T-cell (primary cell): ENCODE measurements at regions not wholly inside any gene's neighbourhood (a gene's known extent, or its start where the extent isn't known, plus 50 kb on each side); places are given as distances from the start of the nearest gene placed in this dataset.

ENCODE experiments used
- ATAC-seq, 4 experiments: fragments of 200-7000 bp in 3 of 4; fragments of 150-1000 bp in 1 of 4; cut with Tn5 transposase; replicated peaks in 1 of 4; 1 replicate in 3 of 4; 2 replicates in 1 of 4; pipeline ENCODE4 v1.10.0; 2021; ENCODE audit warnings: moderate library complexity in 3 of 4, mild to moderate bottlenecking in 2 of 4, moderate number of reproducible peaks in 1 of 4
- CTCF ChIA-PET, 2 donors: fragments of 300-600 bp; sonication (Branson Sonifier 250); formaldehyde crosslinking; loops; one replicate each; lab custom pipeline; 2022; ENCODE audit warnings: antibody characterized with exemption in 2 of 2; lab: Charles Lee
- POLR2A ChIA-PET, 2 donors: fragments of 300-600 bp; sonication (Branson Sonifier 250); formaldehyde crosslinking; loops; one replicate each; lab custom pipeline; 2022; ENCODE audit warnings: antibody characterized with exemption in 2 of 2; lab: Charles Lee
- DNase-seq, 35 experiments: peaks; one replicate each; pipeline versions ENCODE4 v3.0.0 to v3.0.0-alpha.2; 2013 to 2023
- H3K27ac ChIP-seq: one replicate; pipeline ENCODE4 v1.5.1; 2013; ENCODE audit warnings: low read length
- H3K27me3 ChIP-seq, 2 experiments: replicated peaks in 1 of 2; 1 replicate in 1 of 2; 2 replicates in 1 of 2; pipeline versions ENCODE4 v1.6.1 to v1.7.0; 2013; ENCODE audit warnings: low read length in 1 of 2, mixed read lengths in 1 of 2; ENCODE audit not compliant: control insufficient read depth in 2 of 2, insufficient read depth in 2 of 2; ENCODE audit errors: extremely low read depth in 1 of 2
- H3K36me3 ChIP-seq, 2 donors: 1 replicate in 1 of 2; 2 replicates in 1 of 2; pipeline versions ENCODE4 v1.6.1 to v1.7.0; 2013; ENCODE audit warnings: low read length in 1 of 2; ENCODE audit not compliant: control insufficient read depth in 2 of 2, insufficient read depth in 1 of 2; ENCODE audit errors: extremely low read depth in 1 of 2
- H3K4me1 ChIP-seq, 2 experiments: 1 replicate in 1 of 2; 2 replicates in 1 of 2; pipeline versions ENCODE4 v1.6.1 to v1.7.0; 2013; ENCODE audit warnings: low read length in 2 of 2, mixed read lengths in 1 of 2; ENCODE audit not compliant: insufficient read depth in 2 of 2, control insufficient read depth in 1 of 2; ENCODE audit errors: extremely low read depth in 1 of 2
- H3K4me3 ChIP-seq, 2 donors: 1 replicate in 1 of 2; 2 replicates in 1 of 2; pipeline versions ENCODE4 v1.5.1 to v1.7.0; 2013; ENCODE audit warnings: mild to moderate bottlenecking in 2 of 2, low read length in 1 of 2, moderate library complexity in 1 of 2; ENCODE audit not compliant: control insufficient read depth in 1 of 2; ENCODE audit errors: extremely low read depth in 1 of 2
- H3K9me3 ChIP-seq: 2 replicates; pipeline ENCODE4 v1.7.0; 2013
- H3K27ac Mint-ChIP-seq, 2 donors: one replicate each; pipeline ENCODE4 v1.8.0; 2020 to 2021; ENCODE audit warnings: mild to moderate bottlenecking in 2 of 2, mixed read lengths in 2 of 2
- H3K27me3 Mint-ChIP-seq, 2 donors: one replicate each; pipeline ENCODE4 v1.8.0; 2021 to 2022; ENCODE audit warnings: mixed read lengths in 2 of 2
- H3K36me3 Mint-ChIP-seq: one replicate; pipeline ENCODE4 v1.8.0; 2021; ENCODE audit warnings: mixed read lengths
- H3K4me1 Mint-ChIP-seq, 3 donors: one replicate each; pipeline ENCODE4 v1.8.0; 2020 to 2022; ENCODE audit warnings: mixed read lengths in 3 of 3, mild to moderate bottlenecking in 1 of 3
- H3K4me3 Mint-ChIP-seq, 3 donors: one replicate each; pipeline ENCODE4 v1.8.0; 2020 to 2022; ENCODE audit warnings: mild to moderate bottlenecking in 3 of 3, mixed read lengths in 3 of 3, moderate library complexity in 3 of 3
- H3K9me3 Mint-ChIP-seq, 3 donors: one replicate each; pipeline ENCODE4 v1.8.0; 2020 to 2022; ENCODE audit warnings: mixed read lengths in 3 of 3
- WGBS: methylation state at CpG from one replicate; pipeline ENCODE4 v1.1.5; 2013; ENCODE audit warnings: missing lambda C conversion rate; ENCODE audit not compliant: insufficient coverage; 5-methylcytosine and 5-hydroxymethylcytosine counted together

DNA sequence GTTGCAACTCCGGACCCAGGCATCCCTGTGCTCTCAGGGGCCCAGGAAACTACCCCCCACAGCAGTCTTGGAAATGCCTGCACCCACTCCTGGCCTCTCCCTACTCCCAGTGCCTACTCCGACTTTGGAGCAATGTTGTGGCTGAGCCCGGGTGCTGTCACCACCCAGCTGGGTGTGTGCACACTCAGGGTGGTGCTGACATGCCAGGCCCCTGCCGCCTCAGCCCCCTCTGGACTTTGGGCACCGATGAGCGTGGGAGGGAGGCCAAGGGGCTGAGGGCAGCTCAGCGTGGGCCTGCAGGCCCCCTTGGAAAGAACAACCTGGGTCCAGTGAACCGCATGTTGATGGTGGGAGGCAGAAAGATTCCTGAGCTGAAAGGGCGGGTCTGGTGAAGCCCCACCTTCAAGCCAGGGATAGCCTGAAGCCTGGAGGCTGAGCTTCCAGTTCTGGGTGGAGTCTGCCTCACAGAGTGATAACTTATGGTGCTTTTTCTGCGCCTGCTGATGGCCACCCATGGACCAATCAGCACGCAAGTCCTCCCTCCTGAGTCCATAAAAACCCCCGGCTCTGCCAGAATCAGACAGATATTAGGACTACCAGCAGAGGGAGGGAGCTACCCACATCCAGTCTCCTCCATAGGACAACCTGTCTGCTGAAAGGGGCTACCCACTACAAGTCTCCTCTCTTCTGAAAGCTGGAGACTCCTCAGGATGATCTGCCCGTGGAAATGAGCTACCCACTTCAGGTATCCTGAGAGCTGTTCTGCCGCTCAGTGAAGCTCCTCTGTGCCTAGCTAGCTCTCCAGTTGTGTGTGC, 380.4 kb upstream of the SORCS1 start:
- H3K36me3 ChIP-seq: no peaks in the 10 kb centered on the region
- Mint-ChIP-seq H3K4me3 (no peak overlapping the region), H3K27me3 (no peaks in the 10 kb centered on the region), H3K9me3 (peaks cover 15% of the 10 kb centered on the region in 3 donors), H3K4me1 (no peaks in the 10 kb centered on the region), H3K36me3 (no peaks in the 10 kb centered on the region), H3K27ac (no peak overlapping the region)
- 79% methylated on average over 13 of the region's 14 CpGs for WGBS
- H3K27me3 ChIP-seq: no peaks in the 10 kb centered on the region
- DNase-seq (no peak), ATAC-seq (no peak)
- H3K4me1 ChIP-seq: no peaks in the 10 kb centered on the region
- ChIA-PET POLR2A (interaction anchor here in 1 of 2 donors (0.5 kb wide), 1 partner anchor 10 kb away, joined by 3 read pairs; no protein-coding TSS in a partner anchor), CTCF (no interaction called here)
- no peaks in the 10 kb centered on the region for H3K9me3 ChIP-seq
- H3K27ac ChIP-seq: no peak overlapping the region
- H3K4me3 ChIP-seq: no peak overlapping the region

DNA sequence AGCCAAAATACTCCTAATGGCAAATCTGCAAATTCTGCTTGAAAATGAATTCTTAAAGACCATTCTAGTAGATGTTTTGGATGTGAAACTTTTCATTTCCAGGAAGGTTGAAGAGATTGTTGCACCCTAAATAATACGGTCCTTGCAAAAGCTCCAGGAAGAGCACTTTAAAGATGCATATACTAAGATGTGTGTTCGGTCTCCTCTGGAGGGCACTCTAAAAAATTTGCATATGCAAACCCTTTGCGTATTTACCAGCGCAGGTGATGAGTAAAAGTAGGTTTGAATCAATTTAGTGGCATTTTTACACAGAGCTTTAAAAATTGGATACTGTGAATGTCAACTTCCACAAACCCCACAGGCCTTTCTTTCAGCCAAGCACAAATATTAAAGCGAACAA, 378.1 kb upstream of the SORCS1 start:
- Histone ChIP-seq H3K9me3 (no peaks in the 10 kb centered on the region), H3K4me3 (no peak overlapping the region), H3K27ac (no peak overlapping the region), H3K36me3 (no peaks in the 10 kb centered on the region), H3K27me3 (no peaks in the 10 kb centered on the region), H3K4me1 (no peaks in the 10 kb centered on the region)
- CTCF ChIA-PET: no interaction called here
- POLR2A ChIA-PET: no interaction called here
- no peaks in the 10 kb centered on the region for H3K27me3 Mint-ChIP-seq
- WGBS: no CpG with 5 or more reads among the region's 5 CpGs
- H3K27ac Mint-ChIP-seq: no peak overlapping the region
- no peak for ATAC-seq
- no peak for DNase-seq
- no peaks in the 10 kb centered on the region for H3K4me1 Mint-ChIP-seq
- H3K4me3 Mint-ChIP-seq: no peak overlapping the region
- H3K9me3 Mint-ChIP-seq: peaks cover 7 to 19% (median 9%) of the 10 kb centered on the region in 3 donors
- no peaks in the 10 kb centered on the region for H3K36me3 Mint-ChIP-seq

DNA sequence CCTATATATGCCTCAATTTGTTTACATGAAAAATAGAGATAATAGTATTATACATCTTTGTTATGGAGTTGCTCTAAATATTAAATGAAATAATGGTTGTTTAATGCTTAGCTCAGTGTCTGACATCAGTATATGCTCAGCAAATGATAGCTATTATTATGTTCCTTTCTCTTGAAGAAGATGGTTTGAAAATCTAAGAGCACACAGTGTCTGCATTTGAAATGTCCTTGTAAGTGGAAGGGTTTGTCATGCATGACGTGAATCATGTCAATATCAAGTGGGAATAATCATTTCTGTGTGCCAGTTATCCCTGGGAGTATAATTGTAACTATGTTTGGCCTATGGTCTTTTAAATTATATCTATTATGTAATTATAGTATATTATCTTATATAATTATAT, 377.5 kb upstream of the SORCS1 start:
- Mint-ChIP-seq H3K4me1 (no peaks in the 10 kb centered on the region), H3K9me3 (peaks cover 11 to 21% (median 13%) of the 10 kb centered on the region in 3 donors), H3K36me3 (no peaks in the 10 kb centered on the region), H3K27me3 (no peaks in the 10 kb centered on the region), H3K27ac (no peak overlapping the region), H3K4me3 (no peak overlapping the region)
- ChIA-PET POLR2A (no interaction called here), CTCF (no interaction called here)
- Histone ChIP-seq H3K4me3 (no peak overlapping the region), H3K4me1 (no peaks in the 10 kb centered on the region), H3K36me3 (no peaks in the 10 kb centered on the region), H3K9me3 (no peaks in the 10 kb centered on the region), H3K27me3 (no peaks in the 10 kb centered on the region), H3K27ac (no peak overlapping the region)
- no peak for DNase-seq
- no peak for ATAC-seq
- WGBS: no CpG with 5 or more reads among the region's 1 CpG

DNA sequence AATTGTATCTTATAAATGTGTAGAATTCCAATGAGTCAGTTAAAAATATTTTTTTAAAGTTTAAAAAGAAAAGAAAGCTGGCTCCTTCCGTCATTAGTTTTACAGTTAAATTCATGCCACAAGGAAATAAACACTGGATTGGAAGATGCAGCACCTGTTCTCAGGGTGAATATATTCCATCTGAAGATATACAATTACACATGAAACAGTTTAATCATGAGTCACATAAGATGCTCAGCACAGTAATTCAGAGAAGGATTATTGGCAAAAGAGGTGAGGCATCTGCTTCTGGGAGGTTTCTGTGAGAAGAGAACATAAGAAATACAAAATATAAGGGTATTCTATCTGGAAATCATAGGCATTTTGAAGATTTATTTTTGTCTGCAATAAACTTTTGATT, 376.5 kb upstream of the SORCS1 start:
- Mint-ChIP-seq H3K36me3 (no peaks in the 10 kb centered on the region), H3K9me3 (peaks cover 11 to 21% (median 13%) of the 10 kb centered on the region in 3 donors), H3K27ac (no peak overlapping the region), H3K4me3 (no peak overlapping the region), H3K27me3 (no peaks in the 10 kb centered on the region), H3K4me1 (no peaks in the 10 kb centered on the region)
- ChIA-PET POLR2A (no interaction called here), CTCF (no interaction called here)
- H3K4me3 ChIP-seq: no peak overlapping the region
- DNase-seq (no peak), ATAC-seq (no peak)
- no CpG with 5 or more reads among the region's 1 CpG for WGBS
- H3K27ac ChIP-seq: no peak overlapping the region
- H3K27me3 ChIP-seq: no peaks in the 10 kb centered on the region
- H3K36me3 ChIP-seq: no peaks in the 10 kb centered on the region
- no peaks in the 10 kb centered on the region for H3K4me1 ChIP-seq
- H3K9me3 ChIP-seq: no peaks in the 10 kb centered on the region

DNA sequence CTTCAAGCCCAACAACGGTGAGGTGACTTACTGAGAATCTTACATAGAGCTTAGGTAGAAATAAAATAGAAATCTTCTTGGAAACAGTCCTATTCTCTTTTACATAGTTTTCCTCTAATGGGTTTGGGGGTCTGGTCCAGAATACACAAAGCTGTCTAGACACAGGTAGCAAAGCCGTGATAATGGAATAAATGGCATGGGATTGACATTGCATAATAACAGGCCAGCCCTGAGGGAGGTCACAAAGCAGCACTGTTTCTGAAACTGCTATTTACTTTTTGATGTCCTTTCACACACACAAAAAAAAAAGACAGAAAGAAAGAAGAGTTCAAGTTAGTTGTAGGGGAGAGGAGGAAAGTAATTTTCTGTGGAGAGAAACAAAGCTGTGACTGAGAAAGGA, 364.8 kb upstream of the SORCS1 start:
- Histone ChIP-seq H3K9me3 (no peaks in the 10 kb centered on the region), H3K27me3 (no peaks in the 10 kb centered on the region), H3K4me3 (no peak overlapping the region), H3K4me1 (no peaks in the 10 kb centered on the region), H3K27ac (no peak overlapping the region), H3K36me3 (no peaks in the 10 kb centered on the region)
- DNase-seq (no peak), ATAC-seq (no peak)
- no CpG with 5 or more reads among the region's 2 CpGs for WGBS
- CTCF ChIA-PET: no interaction called here
- peaks cover 4 to 12% (median 9%) of the 10 kb centered on the region in 3 donors for H3K9me3 Mint-ChIP-seq
- no peaks in the 10 kb centered on the region for H3K27me3 Mint-ChIP-seq
- H3K27ac Mint-ChIP-seq: no peak overlapping the region
- H3K4me3 Mint-ChIP-seq: no peak overlapping the region
- no peaks in the 10 kb centered on the region for H3K4me1 Mint-ChIP-seq
- POLR2A ChIA-PET: no interaction called here
- H3K36me3 Mint-ChIP-seq: no peaks in the 10 kb centered on the region

DNA sequence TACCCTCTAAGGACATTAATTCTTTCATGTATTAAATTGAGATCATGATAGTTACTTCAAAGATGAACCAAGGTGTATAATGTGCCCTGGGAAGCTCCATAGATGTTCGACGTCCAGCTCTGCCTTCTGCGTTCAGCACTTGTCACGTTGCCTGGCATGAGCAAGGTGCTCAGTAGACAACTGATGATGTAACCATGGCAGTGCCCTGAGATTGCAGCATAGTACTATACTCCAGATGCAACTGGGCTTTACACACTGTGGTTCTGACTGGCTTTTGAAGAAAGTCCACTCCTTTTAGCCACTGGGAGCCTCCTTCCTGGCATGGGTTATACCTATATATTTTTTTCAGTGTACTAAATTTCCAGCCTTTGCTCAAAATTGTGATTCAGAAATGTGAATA, 355.8 kb upstream of the SORCS1 start:
- Histone ChIP-seq H3K27ac (no peak overlapping the region), H3K4me3 (no peak overlapping the region), H3K9me3 (no peaks in the 10 kb centered on the region), H3K4me1 (no peaks in the 10 kb centered on the region), H3K27me3 (no peaks in the 10 kb centered on the region), H3K36me3 (no peaks in the 10 kb centered on the region)
- no peaks in the 10 kb centered on the region for H3K36me3 Mint-ChIP-seq
- 94% methylated on average over 4 of the region's 4 CpGs for WGBS
- POLR2A ChIA-PET: no interaction called here
- H3K4me3 Mint-ChIP-seq: no peak overlapping the region
- ATAC-seq (no peak), DNase-seq (no peak)
- H3K27me3 Mint-ChIP-seq: no peaks in the 10 kb centered on the region
- CTCF ChIA-PET: no interaction called here
- no peak overlapping the region for H3K27ac Mint-ChIP-seq
- peaks cover 7 to 19% (median 10%) of the 10 kb centered on the region in 3 donors for H3K9me3 Mint-ChIP-seq
- no peaks in the 10 kb centered on the region for H3K4me1 Mint-ChIP-seq
